ENCODE measurements at regions not wholly inside any gene's neighbourhood (a gene's known extent, or its start where the extent isn't known, plus 50 kb on each side); places are given as distances from the start of the nearest gene placed in this dataset.
A peak's percentile ranks its signal among the peaks of the same experiment; 100 is the strongest.

DNA sequence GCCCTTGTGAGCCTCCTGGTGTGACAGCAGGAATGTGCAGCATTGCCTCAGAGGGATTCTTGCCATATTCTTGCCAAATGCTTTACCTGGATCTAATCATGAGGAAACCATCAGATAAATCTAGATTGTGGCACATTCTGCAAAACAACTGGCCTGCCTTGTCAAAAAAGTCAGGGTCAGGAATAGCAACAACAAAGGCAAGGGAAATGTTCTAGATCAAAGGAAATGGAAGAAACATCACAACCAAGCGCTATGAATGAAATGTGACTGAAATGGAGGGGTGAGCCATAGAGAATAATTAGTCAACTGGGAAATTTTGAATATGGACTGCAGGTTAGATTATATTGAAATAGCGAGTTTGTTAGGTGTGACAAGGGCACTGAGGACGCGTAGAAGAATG is 262.6 kb upstream of the CDYL start:
- no peak overlapping the region for H3K4me3 ChIP-seq
- H3K9me3 ChIP-seq: no peaks in the 10 kb centered on the region
- H3K36me3 ChIP-seq: no peaks in the 10 kb centered on the region
- no peaks in the 10 kb centered on the region for H3K27me3 ChIP-seq
- H3K27ac ChIP-seq: no peak overlapping the region
- ATAC-seq (ENCODE audit: low FRiP score in 2 of 2): no peak
- WGBS, 2 donors: 86 to 88% methylated on average over 4 of the region's 4 CpGs
- TF ChIP-seq EP300 (IDR thresholded peaks at IDR 0.05): no peak
- H3K4me1 ChIP-seq: no peaks in the 10 kb centered on the region
- DNase-seq: no peak

DNA sequence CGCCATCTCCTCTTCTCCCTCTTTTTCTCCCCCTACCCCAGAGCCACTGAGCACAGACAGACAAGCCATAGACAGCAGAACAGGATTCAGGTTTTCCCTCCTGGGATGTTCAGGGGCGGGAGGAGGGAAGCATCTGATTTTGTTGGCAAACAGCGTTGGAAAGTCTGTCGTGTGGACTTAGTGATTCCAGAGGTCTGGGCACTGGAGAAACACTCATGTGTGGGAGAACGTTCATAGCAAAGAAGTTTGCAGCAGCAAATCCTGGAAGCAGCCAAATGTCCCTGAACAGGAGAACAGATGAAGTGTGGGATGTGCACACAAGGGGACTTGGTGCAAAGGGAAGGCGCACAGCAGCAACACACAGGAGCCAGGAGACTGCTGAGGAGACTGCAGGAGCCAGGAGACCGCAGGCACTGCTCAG is 264.1 kb upstream of the CDYL start:
- Histone ChIP-seq H3K9me3 (no peaks in the 10 kb centered on the region), H3K4me1 (no peaks in the 10 kb centered on the region), H3K27ac (no peak overlapping the region), H3K27me3 (no peaks in the 10 kb centered on the region), H3K4me3 (no peak overlapping the region), H3K36me3 (no peaks in the 10 kb centered on the region)
- 85 to 89% methylated on average over 6 to 7 of the region's 7 CpGs for WGBS, 2 donors
- ATAC-seq (ENCODE audit: low FRiP score in 2 of 2) (no peak), DNase-seq (no peak)
- no peak for TF ChIP-seq EP300 (IDR thresholded peaks at IDR 0.05)
- TF ChIP-seq POLR2AphosphoS5 (IDR thresholded peaks at IDR 0.05): no peak
- TF ChIP-seq POLR2A (IDR thresholded peaks at IDR 0.05): no peak
- TF ChIP-seq, protein P1, sequence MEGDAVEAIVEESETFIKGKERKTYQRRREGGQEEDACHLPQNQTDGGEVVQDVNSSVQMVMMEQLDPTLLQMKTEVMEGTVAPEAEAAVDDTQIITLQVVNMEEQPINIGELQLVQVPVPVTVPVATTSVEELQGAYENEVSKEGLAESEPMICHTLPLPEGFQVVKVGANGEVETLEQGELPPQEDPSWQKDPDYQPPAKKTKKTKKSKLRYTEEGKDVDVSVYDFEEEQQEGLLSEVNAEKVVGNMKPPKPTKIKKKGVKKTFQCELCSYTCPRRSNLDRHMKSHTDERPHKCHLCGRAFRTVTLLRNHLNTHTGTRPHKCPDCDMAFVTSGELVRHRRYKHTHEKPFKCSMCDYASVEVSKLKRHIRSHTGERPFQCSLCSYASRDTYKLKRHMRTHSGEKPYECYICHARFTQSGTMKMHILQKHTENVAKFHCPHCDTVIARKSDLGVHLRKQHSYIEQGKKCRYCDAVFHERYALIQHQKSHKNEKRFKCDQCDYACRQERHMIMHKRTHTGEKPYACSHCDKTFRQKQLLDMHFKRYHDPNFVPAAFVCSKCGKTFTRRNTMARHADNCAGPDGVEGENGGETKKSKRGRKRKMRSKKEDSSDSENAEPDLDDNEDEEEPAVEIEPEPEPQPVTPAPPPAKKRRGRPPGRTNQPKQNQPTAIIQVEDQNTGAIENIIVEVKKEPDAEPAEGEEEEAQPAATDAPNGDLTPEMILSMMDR (IDR thresholded peaks at IDR 0.05): no peak

DNA sequence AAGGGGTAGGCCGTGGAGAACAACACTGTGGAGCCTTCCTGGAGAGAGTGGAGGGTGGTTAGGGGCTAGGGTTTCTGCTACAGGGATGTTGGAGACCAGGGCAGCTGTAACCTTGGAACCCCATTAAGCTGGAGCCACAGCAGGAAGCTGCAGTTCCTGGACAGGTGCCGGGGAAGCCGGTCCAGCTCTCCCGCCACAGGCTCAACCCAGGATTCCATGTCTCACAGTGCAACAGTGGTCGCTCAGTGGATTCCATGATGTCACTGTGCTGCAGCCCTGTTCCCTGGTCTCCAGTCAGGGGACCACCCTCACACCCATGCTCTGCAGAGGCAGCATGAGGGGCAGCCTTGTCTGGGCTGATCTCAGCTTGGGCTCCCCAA is 264.6 kb upstream of the CDYL start:
- Histone ChIP-seq H3K27ac (no peak overlapping the region), H3K4me3 (no peak overlapping the region), H3K4me1 (no peaks in the 10 kb centered on the region), H3K9me3 (no peaks in the 10 kb centered on the region), H3K36me3 (no peaks in the 10 kb centered on the region), H3K27me3 (no peaks in the 10 kb centered on the region)
- DNase-seq (peak in 1 of 2 donors; percentile 28), ATAC-seq (ENCODE audit: low FRiP score in 2 of 2) (peak in 1 of 2 donors; percentile 23)
- TF ChIP-seq, protein P1 (IDR thresholded peaks at IDR 0.05): no peak
- TF ChIP-seq POLR2AphosphoS5 (IDR thresholded peaks at IDR 0.05) (no peak), POLR2A (IDR thresholded peaks at IDR 0.05) (no peak), EP300 (IDR thresholded peaks at IDR 0.05) (no peak)
- WGBS, 2 donors: 95 to 100% methylated on average over 1 to 5 of the region's 5 CpGs

DNA sequence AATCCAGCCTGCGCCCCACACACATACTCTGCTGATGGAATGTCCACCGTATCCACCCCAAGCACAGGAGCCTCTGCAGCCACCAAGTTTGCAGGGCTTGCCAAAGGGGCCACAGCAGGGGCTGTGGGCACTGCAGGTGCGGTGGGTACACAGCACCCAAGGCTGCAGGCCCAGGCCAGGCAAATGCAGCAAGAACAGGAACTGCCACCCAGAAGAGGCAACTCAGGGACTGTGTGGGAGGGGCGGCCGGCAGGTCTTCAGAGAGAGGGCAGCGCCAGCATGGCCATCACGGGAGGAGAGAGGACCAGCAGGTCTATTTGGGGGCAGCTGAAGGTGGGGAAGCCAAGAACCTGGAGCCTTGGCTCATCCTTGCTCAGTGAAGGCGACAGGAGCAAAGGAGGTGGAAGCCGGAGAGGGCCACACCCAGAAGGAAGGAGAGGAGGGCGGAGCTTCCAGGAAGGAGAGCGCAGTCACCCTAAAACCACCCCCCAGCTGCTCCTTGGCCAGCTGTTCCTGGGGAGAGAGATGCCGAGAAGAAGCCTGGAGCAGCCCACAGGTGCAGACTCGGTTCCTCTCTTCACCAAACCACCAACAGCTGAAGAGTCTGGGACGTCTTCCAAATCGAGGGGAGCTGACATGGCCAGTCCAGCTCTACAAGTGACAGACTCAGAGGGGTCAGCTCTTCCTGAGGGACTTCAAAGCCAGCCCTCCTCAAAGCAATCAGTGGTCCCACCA is 265.1 kb upstream of the CDYL start:
- Histone ChIP-seq H3K4me1 (no peaks in the 10 kb centered on the region), H3K9me3 (no peaks in the 10 kb centered on the region), H3K36me3 (no peaks in the 10 kb centered on the region), H3K4me3 (no peak overlapping the region), H3K27ac (no peak overlapping the region), H3K27me3 (no peaks in the 10 kb centered on the region)
- DNase-seq (peak in 1 of 2 donors; percentile 25), ATAC-seq (ENCODE audit: low FRiP score in 2 of 2) (peak; percentile 18 to 32)
- TF ChIP-seq EP300 (IDR thresholded peaks at IDR 0.05) (no peak), POLR2A (IDR thresholded peaks at IDR 0.05) (no peak), POLR2AphosphoS5 (IDR thresholded peaks at IDR 0.05) (no peak)
- TF ChIP-seq, protein P1 (IDR thresholded peaks at IDR 0.05): no peak
- WGBS, 2 donors: 84 to 87% methylated on average over 12 to 15 of the region's 15 CpGs

DNA sequence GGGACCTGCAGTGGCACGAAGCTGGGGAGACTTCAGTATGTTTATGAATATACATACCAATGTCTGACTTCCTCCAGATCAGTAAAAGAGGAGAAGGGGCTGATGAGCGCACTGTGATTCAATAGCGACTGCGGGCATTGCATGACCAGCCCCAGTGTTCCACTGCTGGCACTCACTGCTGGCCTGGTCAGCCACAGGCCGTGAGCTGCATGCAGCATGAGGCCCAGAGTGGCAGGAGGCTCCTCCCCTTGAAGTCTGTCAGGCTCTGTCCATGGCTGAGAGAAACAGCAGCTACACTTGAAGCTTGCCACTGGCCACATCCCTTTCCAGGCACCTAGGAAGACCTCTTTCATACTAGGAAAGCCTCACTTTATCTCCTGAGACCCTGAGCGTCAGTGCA is 265.9 kb upstream of the CDYL start:
- 79 to 95% methylated on average over 5 to 6 of the region's 6 CpGs for WGBS, 2 donors

More for the DNA sequence above, 265.9 kb upstream of the CDYL start:
- peak in 1 of 2 donors; percentile 38 for DNase-seq
- Histone ChIP-seq H3K9me3 (no peaks in the 10 kb centered on the region), H3K4me3 (no peak overlapping the region), H3K27me3 (no peaks in the 10 kb centered on the region), H3K4me1 (no peaks in the 10 kb centered on the region), H3K36me3 (no peaks in the 10 kb centered on the region), H3K27ac (no peak overlapping the region)
- ATAC-seq (ENCODE audit: low FRiP score in 2 of 2): peak in 1 of 2 donors; percentile 6
- TF ChIP-seq POLR2AphosphoS5 (IDR thresholded peaks at IDR 0.05) (no peak), POLR2A (IDR thresholded peaks at IDR 0.05) (no peak), EP300 (IDR thresholded peaks at IDR 0.05) (no peak)
- TF ChIP-seq, protein P1 (IDR thresholded peaks at IDR 0.05): no peak
